GM12891 (cell line): ENCODE measurements at regions not wholly inside any gene's neighbourhood (a gene's known extent, or its start where the extent isn't known, plus 50 kb on each side); places are given as distances from the start of the nearest gene placed in this dataset.

Experiments
- PAX5 ChIP-seq: IDR thresholded peaks from 2 replicates; pipeline ENCODE4 v1.6.1; 2011; ENCODE audit warnings: low read length, moderate library complexity, mild to moderate bottlenecking; ENCODE audit not compliant: insufficient read depth, severe bottlenecking
- POLR2A ChIP-seq: IDR thresholded peaks from 2 replicates; pipeline ENCODE4 v1.6.1; 2011; ENCODE audit warnings: low read depth, low read length, control low read depth
- POLR2AphosphoS5 ChIP-seq: IDR thresholded peaks from 2 replicates; pipeline ENCODE4 v1.6.1; 2011; ENCODE audit warnings: low read depth, low read length, control low read depth
- POU2F2 ChIP-seq: IDR thresholded peaks from 2 replicates; pipeline ENCODE4 v1.6.1; 2011; ENCODE audit warnings: low read depth, mild to moderate bottlenecking, control low read depth, low read length, moderate library complexity
- SPI1 ChIP-seq: IDR thresholded peaks from 2 replicates; pipeline ENCODE4 v1.6.1; 2011; ENCODE audit warnings: low read depth, low read length, control low read depth
- TAF1 ChIP-seq: IDR thresholded peaks from 2 replicates; pipeline ENCODE4 v1.6.1; 2011; ENCODE audit warnings: low read depth, low read length, control low read depth

DNA sequence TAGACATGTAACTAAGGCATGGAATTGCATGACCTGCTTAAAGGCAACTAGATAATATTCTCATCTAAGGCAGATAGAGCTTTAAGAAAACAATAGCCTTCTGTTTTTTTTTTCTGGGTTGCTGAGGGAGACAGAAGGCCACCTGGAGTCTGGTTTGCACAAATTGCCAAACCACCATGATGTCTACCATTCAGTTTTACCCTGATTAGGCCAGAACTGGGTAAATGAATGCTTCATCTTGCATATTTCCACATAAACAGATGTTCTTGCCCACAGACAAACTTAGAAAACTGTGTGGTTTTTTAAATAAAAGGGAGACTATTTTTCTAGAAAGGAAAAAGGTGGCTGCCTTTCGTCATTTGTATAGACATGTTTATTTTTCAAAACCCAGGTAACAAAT is 278.7 kb upstream of the PRICKLE1 start:
- no peak for TF ChIP-seq POLR2AphosphoS5
- no peak for TF ChIP-seq POLR2A
- TF ChIP-seq POU2F2: no peak
- no peak for TF ChIP-seq TAF1
- no peak for TF ChIP-seq PAX5
- no peak for TF ChIP-seq SPI1
